DOHH2 (cell line): ENCODE measurements at regions not wholly inside any gene's neighbourhood (a gene's known extent, or its start where the extent isn't known, plus 50 kb on each side); places are given as distances from the start of the nearest gene placed in this dataset.

Experiments
- H3F3A ChIP-seq: fragments of 200-600 bp; sonication (generic), shearing (Covaris generic); 2 replicates; pipeline ENCODE4 v1.6.0; 2016; ENCODE audit warnings: antibody characterized with exemption, mild to moderate bottlenecking; ENCODE audit not compliant: control insufficient read depth, insufficient read depth
- H3K27ac ChIP-seq: fragments of 200-600 bp; sonication (generic); 2 replicates; pipeline ENCODE4 v1.5.1; 2014; ENCODE audit warnings: low read depth, mild to moderate bottlenecking, low read length, moderate library complexity
- H3K27me3 ChIP-seq: fragments of 200-600 bp; sonication (generic); 2 replicates; pipeline ENCODE4 v1.6.1; 2014; ENCODE audit warnings: mild to moderate bottlenecking, low read length, mixed read lengths; ENCODE audit not compliant: control insufficient read depth
- H3K36me3 ChIP-seq: fragments of 200-600 bp; sonication (generic); 2 replicates; pipeline ENCODE4 v1.6.1; 2014; ENCODE audit warnings: mild to moderate bottlenecking, low read length, moderate library complexity, mixed read lengths; ENCODE audit not compliant: control insufficient read depth
- H3K4me1 ChIP-seq: fragments of 200-600 bp; sonication (generic); 2 replicates; pipeline ENCODE4 v1.6.1; 2014; ENCODE audit warnings: mild to moderate bottlenecking, low read length, mixed read lengths; ENCODE audit not compliant: control insufficient read depth
- H3K4me2 ChIP-seq: fragments of 200-600 bp; sonication (generic); 2 replicates; pipeline ENCODE4 v1.6.0; 2014; ENCODE audit warnings: mild to moderate bottlenecking, low read length, moderate library complexity
- H3K4me3 ChIP-seq: fragments of 200-600 bp; sonication (generic); 2 replicates; pipeline ENCODE4 v1.5.1; 2014; ENCODE audit warnings: mild to moderate bottlenecking, low read length, mixed read lengths
- H3K79me2 ChIP-seq: fragments of 200-600 bp; sonication (generic); 2 replicates; pipeline ENCODE4 v1.6.1; 2014; ENCODE audit warnings: mild to moderate bottlenecking, low read length, mixed read lengths; ENCODE audit not compliant: control insufficient read depth
- H3K9me2 ChIP-seq: fragments of 200-600 bp; sonication (generic); replicated peaks from 2 replicates; pipeline ENCODE4 v1.6.1; 2014; ENCODE audit warnings: mild to moderate bottlenecking, low read length, mixed read lengths; ENCODE audit not compliant: control insufficient read depth
- H3K9me3 ChIP-seq: fragments of 200-600 bp; sonication (generic); 2 replicates; pipeline ENCODE4 v1.6.1; 2014; ENCODE audit warnings: antibody characterized with exemption, low read length, mixed read lengths; ENCODE audit not compliant: control insufficient read depth, insufficient read depth
- H4K20me1 ChIP-seq: fragments of 200-600 bp; sonication (generic); 2 replicates; pipeline ENCODE4 v1.6.0; 2014; ENCODE audit warnings: low read depth, mild to moderate bottlenecking, antibody characterized with exemption, low read length, moderate library complexity; ENCODE audit not compliant: control insufficient read depth, insufficient read depth
- EZH2phosphoT487 ChIP-seq: fragments of 200-600 bp; sonication (generic); IDR thresholded peaks from 2 replicates; pipeline ENCODE4 v1.6.1; 2017; ENCODE audit warnings: borderline replicate concordance, mild to moderate bottlenecking, antibody characterized with exemption, low read length, moderate library complexity, mixed read lengths
- TF ChIP-seq, protein P1 (sequence below): fragments of 200-600 bp; sonication (generic); IDR thresholded peaks from one replicate; pipeline ENCODE4 v1.5.1; 2014; ENCODE audit warnings: antibody characterized with exemption, mild to moderate bottlenecking, low read depth, low read length; ENCODE audit not compliant: poor library complexity, severe bottlenecking

- no peaks in the 10 kb centered on the region for H3K27me3 ChIP-seq
- no peak overlapping the region for H3K4me2 ChIP-seq
Measured at GRCh38 chr14:61108496-61109141, 127.6 kb downstream of the SLC38A6 start.

DNA sequence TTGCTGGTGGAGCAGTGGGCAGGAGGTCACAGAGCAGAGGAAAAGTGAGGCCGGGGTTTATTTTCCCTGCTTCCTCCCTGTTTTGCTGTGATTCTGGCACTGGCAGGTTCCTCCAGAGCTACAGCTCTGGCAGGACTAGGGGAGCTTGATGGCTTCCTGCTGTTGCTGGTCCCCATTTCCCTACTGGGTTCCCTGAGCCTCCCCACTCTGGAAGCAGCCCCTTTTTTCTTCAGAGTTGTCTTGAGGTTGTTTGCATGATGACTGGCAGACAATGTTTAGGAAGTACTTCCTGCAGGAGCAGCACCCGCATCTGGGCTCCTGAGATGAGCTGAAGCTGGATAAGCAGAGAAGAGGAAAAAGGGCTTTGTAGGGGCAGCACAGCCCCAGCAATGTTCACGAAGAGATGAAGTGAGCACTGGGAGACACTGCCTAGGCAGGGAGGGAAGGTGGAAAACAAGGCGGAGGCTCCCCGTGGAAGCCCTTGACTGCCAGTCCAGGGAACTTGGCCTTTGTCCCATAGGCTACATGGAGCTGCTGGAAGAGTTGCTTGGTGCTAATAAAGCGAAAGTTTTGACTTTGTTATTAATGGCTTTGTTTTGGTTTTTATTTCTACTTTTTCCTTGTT lies 126.9 kb downstream of the SLC38A6 start:
- Histone ChIP-seq H3K4me1 (no peaks in the 10 kb centered on the region; the same call in 1 of the 2 replicates), H3K4me2 (no peak overlapping the region), H3K9me2 (no peaks in the 10 kb centered on the region), H3K79me2 (no peaks in the 10 kb centered on the region), H3F3A (no peaks in the 10 kb centered on the region), H3K4me3 (no peak overlapping the region), H3K9me3 (no peaks in the 10 kb centered on the region), H3K36me3 (no peaks in the 10 kb centered on the region), H4K20me1 (no peaks in the 10 kb centered on the region), H3K27ac (no peak overlapping the region), H3K27me3 (no peaks in the 10 kb centered on the region)
- TF ChIP-seq, protein P1, sequence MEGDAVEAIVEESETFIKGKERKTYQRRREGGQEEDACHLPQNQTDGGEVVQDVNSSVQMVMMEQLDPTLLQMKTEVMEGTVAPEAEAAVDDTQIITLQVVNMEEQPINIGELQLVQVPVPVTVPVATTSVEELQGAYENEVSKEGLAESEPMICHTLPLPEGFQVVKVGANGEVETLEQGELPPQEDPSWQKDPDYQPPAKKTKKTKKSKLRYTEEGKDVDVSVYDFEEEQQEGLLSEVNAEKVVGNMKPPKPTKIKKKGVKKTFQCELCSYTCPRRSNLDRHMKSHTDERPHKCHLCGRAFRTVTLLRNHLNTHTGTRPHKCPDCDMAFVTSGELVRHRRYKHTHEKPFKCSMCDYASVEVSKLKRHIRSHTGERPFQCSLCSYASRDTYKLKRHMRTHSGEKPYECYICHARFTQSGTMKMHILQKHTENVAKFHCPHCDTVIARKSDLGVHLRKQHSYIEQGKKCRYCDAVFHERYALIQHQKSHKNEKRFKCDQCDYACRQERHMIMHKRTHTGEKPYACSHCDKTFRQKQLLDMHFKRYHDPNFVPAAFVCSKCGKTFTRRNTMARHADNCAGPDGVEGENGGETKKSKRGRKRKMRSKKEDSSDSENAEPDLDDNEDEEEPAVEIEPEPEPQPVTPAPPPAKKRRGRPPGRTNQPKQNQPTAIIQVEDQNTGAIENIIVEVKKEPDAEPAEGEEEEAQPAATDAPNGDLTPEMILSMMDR, result no peak
- TF ChIP-seq EZH2phosphoT487, result no peak

More at GRCh38 chr14:61108496-61109141, 127.6 kb downstream of the SLC38A6 start:
- no peaks in the 10 kb centered on the region for H3K36me3 ChIP-seq
- H3K27ac ChIP-seq, result no peak overlapping the region
- H3K9me3 ChIP-seq, result peaks cover 1% of the 10 kb centered on the region; the same call in 1 of the 2 replicates
- peaks cover 2% of the 10 kb centered on the region; the same call in 1 of the 2 replicates for H3K4me1 ChIP-seq
- H4K20me1 ChIP-seq, result no peaks in the 10 kb centered on the region
- no peaks in the 10 kb centered on the region for H3F3A ChIP-seq
- H3K4me3 ChIP-seq, result no peak overlapping the region
- no peaks in the 10 kb centered on the region for H3K9me2 ChIP-seq
- no peaks in the 10 kb centered on the region for H3K79me2 ChIP-seq
- TF ChIP-seq EZH2phosphoT487, result no peak

DNA sequence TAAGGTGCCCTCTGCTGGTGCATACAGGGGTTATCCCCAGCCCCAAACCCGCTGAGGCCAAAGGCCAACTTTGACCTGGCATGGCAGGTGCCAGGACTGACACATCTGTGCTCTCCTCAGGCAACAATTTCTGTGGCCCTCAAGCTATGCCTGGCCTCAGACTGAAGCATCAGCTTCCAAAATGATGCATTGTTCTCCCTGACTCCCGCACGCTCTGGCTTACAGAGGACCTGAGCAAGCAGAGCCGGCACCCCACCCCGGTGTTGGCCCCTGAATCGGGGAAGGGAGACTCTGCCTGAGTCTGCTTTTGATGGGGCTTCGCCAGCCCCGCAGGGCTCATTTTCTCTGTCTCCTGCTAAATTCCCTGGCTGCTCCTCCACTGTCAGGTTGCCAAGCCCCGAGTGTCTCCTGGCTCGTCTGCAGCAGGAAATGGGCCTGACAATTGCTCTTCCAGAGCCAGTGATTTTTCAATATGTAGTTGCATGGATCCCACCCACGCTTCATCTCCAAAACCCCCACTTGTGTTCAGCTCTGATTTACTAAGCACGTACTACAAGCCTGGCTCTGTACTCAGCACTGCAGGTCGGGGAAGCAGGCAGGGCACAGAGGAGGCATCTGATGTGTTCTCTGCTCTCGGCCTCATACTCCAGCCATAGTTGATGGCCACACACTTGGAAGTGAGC lies 126.1 kb downstream of the SLC38A6 start:
- Histone ChIP-seq H3K9me2 (no peaks in the 10 kb centered on the region), H3K79me2 (no peaks in the 10 kb centered on the region), H3K4me2 (no peak overlapping the region), H4K20me1 (no peaks in the 10 kb centered on the region), H3F3A (no peaks in the 10 kb centered on the region), H3K4me3 (no peak overlapping the region), H3K4me1 (peaks cover 8% of the 10 kb centered on the region), H3K27me3 (no peaks in the 10 kb centered on the region), H3K36me3 (no peaks in the 10 kb centered on the region), H3K9me3 (no peaks in the 10 kb centered on the region), H3K27ac (no peak overlapping the region)
- no peak for TF ChIP-seq EZH2phosphoT487
- TF ChIP-seq, protein P1, result peak; percentile 63
